ENCODE measurements at regions not wholly inside any gene's neighbourhood (a gene's known extent, or its start where the extent isn't known, plus 50 kb on each side); places are given as distances from the start of the nearest gene placed in this dataset.
"Not testable (repeated sequence)": the region's sequence is repeated elsewhere in the genome, so short reads cannot be mapped to it uniquely, and the experiment has no call there.

DNA sequence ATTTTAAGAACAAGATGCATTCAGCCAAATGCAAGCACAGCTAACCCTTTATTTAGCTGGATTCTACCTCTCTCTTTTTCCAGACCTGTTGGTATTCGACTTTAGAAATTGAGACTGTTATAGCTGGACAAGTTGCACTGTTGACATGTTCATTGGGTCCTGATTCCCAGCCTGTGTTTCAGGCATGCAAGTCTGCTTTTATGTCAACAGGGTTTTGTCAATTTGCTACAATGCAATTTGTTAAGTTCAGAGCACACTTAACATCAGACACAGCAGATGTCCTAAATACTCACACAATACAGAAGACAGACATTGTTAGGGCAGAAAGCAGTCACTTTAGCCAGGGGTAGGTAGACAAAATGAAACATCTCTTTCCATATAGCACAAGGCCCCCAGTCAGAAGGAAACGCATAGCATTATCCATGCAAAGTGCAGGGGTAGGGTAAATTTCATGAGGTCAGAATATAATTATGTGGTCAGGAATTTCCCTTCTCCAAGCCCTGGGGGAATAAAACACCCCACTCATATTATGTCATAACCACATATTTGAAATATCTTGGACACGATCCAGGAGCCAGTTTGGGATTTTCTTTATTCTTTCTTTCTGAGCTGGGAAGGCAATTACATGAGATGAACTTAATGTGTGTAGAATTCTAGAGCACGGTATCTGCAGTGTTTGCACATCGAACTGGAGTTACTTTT is 504.1 kb downstream of the NTRK3 start:
- no peak for DNase-seq

DNA sequence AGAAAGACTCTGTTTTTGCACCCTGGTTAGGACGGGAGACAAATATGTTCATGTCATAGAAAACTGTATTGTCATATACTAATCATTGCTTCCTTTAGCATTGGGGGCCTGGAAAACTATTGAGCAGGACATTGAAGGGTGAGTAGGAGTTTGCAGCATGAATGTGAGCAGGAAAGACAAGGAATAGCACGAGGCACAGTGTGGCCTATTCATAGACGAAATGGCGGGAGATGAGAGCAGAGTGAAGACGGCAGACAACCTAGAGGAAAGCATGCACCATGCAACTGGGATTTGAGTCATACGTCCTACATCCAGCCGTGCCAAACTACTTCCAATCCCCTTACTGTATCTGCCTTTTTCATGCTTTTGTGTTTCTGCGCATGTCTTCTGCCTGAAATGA is 508.1 kb downstream of the NTRK3 start:
- no peak for DNase-seq

GRCh38 chr15:87747087-87747486 is 509.5 kb downstream of the NTRK3 start:
- no peak for DNase-seq

DNA sequence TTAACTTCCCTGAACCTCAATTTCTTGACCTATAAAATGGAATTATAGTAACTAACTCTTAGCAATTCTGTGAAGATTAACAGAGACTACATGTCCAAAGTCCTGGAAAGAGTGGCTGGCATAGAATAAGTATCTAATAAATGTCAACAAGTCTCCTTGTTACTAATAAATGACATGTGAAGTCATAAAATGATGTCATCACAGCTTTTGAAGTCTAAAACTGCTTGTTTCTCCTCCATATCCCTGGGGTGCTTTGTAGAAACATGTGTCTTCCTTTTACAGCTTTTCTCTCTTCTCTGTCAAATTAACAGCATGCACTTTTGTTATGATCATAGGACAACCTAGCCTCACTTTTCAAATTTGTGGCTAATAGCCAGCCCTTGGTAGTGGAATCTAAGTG is 510.2 kb downstream of the NTRK3 start:
- no peak for DNase-seq

DNA sequence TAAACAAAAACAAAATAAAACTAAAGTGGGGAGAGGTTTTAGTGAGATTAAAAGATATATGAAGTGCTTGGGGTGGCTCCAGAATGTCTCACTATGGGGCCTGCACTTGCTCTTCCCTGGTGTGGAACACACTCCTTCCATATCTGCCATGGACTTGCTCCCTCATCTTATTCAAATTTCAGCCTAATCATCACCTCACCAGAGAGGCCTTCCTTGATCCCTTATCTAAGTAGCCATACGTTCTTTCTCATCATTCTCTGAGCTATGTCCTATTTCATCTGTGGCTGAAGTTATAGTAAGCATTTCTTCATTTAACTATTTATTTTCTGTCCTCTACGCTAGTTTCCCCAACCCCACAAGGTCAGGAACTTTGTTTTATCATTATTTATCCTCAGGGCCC is 511.7 kb downstream of the NTRK3 start:
- DNase-seq: no peak

DNA sequence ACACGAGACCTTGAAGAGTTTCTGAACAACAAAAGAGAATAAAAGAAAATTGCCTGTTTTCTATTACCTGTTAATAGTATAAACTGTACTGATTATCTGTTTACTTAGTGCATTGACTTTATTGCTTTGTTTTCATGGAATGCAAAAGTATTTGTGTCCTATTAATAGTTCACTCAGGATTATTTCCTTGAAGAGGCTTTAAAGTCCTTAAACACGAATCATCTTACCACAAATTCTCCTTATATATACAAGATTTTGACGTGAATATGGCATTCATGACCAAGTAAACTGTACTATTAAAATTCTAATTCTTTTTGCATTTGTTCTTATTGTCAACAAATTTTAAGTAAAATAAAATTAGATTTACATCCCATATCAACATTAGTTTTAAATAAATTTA is 513.0 kb downstream of the NTRK3 start:
- no peak for DNase-seq

GRCh38 chr15:87741350-87741749 is 515.2 kb downstream of the NTRK3 start:
- DNase-seq: no peak

GRCh38 chr15:87740655-87741344 is 515.7 kb downstream of the NTRK3 start:
- DNase-seq: no peak

DNA sequence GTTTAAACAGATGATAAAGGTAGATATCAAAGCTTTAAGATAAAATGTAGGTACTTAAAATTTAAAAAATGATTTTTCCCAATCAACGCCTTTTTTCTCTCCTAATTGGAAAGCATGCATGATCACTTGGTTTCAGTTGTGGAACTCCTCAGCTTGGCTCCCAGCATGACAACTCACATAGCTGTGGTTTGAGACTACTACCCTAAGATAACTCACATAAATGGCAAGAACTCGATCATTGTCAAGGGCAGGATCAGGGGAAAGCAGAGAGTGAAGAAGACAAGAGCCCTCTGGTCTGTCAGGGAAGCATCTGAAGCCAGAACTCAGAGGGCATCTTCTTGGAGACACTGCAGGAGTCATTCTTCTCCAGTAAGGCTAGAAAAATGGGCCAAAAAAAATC is 516.7 kb downstream of the NTRK3 start:
- DNase-seq: no peak

DNA sequence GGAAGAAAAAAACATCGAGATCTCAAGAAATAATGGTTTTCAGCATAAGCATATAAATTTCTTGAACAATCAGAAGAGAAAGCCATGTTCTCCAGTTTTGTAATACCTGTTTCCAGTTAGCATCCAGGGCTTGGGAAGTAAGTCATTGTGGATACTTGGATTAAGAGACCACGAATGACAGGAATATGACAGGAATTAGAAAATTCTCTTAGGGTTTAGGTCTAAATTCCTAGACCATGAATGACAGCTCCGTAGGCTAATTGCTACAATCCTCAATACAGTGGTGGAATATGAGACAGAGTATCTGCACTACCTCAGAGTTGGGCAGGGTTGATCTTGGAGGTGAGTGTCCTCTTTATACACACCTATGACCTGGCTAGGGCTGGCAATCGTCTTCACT is 517.5 kb downstream of the NTRK3 start:
- DNase-seq: no peak

GRCh38 chr15:87737460-87737859 is 519.1 kb downstream of the NTRK3 start:
- DNase-seq: not testable (repeated sequence)

DNA sequence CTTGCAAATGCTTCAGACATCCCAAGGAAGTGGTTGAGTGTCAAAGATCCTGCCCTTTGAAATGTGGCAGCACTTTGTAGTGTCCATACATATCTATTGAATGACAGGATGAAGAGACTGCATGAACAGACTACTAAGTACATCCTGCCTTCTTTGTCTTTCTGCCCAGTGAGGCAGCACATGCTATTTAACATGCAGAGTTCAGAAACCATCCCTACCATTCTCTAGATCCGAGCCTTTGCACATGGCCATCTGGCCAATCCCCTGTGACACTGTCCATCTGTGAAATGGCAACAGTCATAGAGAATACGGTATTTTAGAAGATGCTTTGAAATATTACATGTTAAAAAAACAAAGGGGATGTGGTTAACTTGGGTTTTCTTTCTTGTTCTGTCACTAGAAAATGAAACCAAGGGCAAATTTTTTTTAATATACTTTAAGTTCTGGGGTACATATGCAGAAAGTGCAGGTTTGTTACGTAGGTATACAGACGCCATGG is 519.6 kb downstream of the NTRK3 start:
- no peak for DNase-seq

- no peak for DNase-seq
These were observed 520.1 kb downstream of the NTRK3 start for GRCh38 chr15:87736401-87736800.

DNA sequence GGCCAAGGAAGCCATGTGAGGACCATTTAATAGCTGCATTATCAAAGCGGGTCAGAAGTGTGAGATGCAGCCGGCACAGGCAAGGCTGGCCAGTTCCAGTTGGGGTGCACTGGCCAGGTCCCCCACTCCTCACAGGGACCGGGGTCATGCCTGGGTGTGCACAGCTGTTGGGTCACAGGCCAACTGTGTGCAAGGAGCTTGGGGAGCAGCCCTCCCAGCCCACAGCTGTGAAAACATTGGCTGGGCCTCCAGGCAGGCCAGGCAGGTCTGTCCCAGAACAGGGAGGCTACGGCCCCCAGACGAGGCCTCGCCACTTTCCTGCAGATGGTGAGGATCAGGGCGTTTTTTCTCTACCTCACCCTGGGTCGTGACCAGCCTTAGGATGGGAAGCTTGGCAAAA is 521.0 kb downstream of the NTRK3 start:
- no peak for DNase-seq

DNA sequence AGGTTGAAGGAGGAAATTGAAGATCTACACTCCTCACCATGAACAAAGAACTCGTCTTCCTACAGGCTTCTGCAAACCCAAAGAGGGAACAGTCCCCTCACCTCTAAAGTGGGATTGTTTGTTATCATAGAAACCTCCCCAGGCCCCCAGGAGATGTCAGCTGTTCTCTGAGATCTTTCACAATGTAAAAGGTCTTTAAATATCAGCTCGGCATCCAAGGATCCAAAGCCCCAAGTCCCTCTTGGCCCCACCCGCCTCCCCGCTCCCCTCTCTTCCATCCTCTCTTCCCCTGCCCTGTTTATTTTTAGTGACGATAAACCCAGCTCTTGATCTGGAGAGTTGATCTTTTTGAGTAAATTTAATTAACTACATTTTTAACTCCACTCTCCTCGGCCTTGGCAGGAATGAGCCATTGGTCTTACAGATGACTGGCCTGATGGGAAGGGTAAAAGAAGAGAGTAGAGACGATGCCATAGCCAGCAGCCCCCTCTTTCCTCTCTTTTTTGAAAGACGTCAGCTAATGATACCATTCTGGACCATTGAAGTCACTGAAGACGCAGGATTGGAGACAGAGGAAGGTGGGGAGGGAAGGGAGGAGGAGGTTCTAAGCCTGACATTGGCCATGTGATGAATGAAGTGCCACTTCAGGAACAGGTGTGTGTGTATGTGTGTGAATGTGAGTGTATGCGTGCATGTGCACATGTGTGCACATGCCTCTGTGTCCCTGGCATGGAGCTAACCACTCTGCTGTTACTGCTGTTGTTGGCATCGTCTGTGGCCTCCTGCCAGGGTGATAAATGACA is 521.8 kb downstream of the NTRK3 start:
- no peak for DNase-seq

DNA sequence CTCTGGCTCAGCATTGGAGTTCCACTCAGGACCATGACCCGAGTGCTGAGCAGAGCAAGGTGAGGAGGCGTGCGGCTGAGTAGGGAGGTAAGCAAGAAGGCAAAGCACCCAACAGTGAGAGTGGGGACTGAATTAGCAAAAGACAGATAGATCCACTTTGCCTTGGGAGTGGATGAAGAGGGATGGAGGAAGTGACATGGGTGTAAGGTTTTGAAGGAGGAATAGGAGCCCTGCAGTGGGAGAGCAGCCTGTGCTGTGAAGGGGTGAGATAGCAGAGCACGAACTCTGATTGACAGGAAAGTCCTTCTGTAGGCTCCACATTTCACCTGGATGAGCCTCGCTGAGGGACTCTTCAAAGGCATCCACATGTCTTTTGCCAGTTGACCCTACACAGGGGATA is 522.6 kb downstream of the NTRK3 start:
- no peak for DNase-seq

DNA sequence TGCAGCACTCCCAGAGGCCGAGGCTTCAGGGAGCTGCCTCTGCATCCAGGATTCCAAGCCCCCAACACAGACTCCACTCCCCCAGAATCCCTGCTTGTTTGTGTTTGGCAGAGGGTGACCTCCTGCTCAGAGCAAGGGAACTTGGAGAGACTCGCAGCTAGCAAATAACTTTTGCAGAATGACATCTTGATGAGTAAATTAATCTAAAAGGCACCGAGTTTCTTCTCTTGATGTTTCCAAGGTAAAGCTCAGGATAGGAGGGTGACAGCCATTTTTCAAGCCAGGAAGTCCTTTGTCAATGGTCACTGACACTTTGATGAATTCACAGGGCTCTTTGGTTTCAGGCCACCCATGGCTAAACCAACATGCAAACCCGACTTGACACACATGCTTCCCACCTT is 523.0 kb downstream of the NTRK3 start:
- DNase-seq: no peak

DNA sequence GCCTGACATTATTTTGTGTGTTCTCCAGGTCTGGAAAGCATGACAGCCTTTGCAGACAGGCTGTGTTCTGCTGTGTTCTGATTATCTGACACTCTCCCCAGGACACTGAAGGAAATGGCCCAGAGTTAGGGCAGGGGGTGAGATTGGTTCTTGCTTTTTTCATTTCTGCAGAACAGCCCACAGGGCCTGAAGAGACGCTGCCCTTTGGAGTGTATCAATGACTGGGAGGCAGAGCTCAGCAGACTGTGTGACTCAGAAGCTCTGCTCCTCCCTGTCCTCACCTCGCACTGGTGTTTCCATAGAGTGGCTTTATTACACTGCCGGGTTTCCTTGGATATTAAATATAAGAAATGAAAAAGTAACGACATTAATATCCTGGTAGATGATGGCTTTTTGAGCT is 523.6 kb downstream of the NTRK3 start:
- no peak for DNase-seq

GRCh38 chr15:87731630-87732029 is 524.9 kb downstream of the NTRK3 start:
- DNase-seq: no peak

DNA sequence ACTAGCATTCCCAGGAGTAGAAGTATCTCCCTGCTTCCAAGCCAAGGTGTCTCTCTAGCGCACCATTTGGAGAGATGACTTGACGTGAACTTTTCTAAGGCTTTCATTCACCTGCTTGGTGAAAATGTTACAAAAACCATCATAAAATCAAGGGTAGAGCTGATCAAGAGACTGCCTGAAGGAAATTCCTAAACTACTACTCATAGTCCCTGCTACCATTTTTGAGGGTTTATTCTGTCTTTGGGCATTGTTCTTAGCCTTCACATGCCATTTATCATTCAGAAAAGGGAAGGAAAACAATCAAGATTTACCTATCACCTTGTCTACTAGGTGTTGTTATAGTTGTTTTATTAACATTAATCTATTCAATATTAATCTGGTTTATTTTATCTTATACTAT is 525.8 kb downstream of the NTRK3 start:
- no peak for DNase-seq

- no peak for DNase-seq
These were observed 527.5 kb downstream of the NTRK3 start for GRCh38 chr15:87728998-87729397.

- no peak for DNase-seq
These were observed 529.5 kb downstream of the NTRK3 start for GRCh38 chr15:87727073-87727472.

Data from amygdala (tissue), 56 donors.